ENCODE measurements at regions not wholly inside any gene's neighbourhood (a gene's known extent, or its start where the extent isn't known, plus 50 kb on each side); places are given as distances from the start of the nearest gene placed in this dataset.

DNA sequence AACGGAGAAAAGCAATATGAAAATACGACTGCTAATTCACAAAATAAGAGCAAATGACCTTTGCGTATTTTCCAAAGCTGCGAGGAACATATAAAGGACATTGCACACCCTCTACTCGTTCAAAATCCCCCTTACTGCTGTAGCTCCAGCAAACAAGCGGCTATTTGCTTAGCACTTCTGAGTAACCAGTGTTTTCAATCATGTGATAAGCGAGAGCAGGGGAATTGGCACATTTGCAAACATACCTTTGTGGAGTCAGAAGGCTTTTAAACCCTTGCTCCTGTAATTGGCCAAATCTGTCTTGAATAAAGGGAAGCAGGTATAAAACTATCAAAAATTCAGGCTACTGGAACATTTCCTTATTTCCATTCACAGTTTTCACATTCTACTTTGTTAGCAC, 610.2 kb downstream of the UBE2NL start:
- TF ChIP-seq, protein P1, sequence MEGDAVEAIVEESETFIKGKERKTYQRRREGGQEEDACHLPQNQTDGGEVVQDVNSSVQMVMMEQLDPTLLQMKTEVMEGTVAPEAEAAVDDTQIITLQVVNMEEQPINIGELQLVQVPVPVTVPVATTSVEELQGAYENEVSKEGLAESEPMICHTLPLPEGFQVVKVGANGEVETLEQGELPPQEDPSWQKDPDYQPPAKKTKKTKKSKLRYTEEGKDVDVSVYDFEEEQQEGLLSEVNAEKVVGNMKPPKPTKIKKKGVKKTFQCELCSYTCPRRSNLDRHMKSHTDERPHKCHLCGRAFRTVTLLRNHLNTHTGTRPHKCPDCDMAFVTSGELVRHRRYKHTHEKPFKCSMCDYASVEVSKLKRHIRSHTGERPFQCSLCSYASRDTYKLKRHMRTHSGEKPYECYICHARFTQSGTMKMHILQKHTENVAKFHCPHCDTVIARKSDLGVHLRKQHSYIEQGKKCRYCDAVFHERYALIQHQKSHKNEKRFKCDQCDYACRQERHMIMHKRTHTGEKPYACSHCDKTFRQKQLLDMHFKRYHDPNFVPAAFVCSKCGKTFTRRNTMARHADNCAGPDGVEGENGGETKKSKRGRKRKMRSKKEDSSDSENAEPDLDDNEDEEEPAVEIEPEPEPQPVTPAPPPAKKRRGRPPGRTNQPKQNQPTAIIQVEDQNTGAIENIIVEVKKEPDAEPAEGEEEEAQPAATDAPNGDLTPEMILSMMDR (conservative IDR thresholded peaks at IDR 0.05; ENCODE audit: low read depth in 2 of 2) = no peak
- TF ChIP-seq POLR2AphosphoS5 (IDR thresholded peaks at IDR 0.05; ENCODE audit: low read depth) (no peak), EZH2phosphoT487 (IDR thresholded peaks at IDR 0.05; ENCODE audit: unreplicated experiment) (no peak), NANOG (IDR thresholded peaks at IDR 0.05; ENCODE audit: borderline replicate concordance) (no peak)
